Smooth muscle cell (in vitro differentiated cells): ENCODE measurements at regions not wholly inside any gene's neighbourhood (a gene's known extent, or its start where the extent isn't known, plus 50 kb on each side); places are given as distances from the start of the nearest gene placed in this dataset.
"Not testable (repeated sequence)": the region's sequence is repeated elsewhere in the genome, so short reads cannot be mapped to it uniquely, and the experiment has no call there.

ENCODE experiments used
- DNase-seq: peaks from one replicate; lab custom pipeline; 2025; ENCODE audit not compliant: unreplicated experiment; lab: John Stamatoyannopoulos, UW
- H2AFZ ChIP-seq: fragments of 200-600 bp; sonication (generic); 2 replicates; pipeline ENCODE4 v1.6.0; 2016; ENCODE audit warnings: antibody characterized with exemption, low read depth, mild to moderate bottlenecking
- H3F3A ChIP-seq: fragments of 200-600 bp; sonication (generic); 2 replicates; pipeline ENCODE4 v1.6.0; 2017; ENCODE audit warnings: antibody characterized with exemption, low read depth
- H3K27ac ChIP-seq: fragments of 200-600 bp; sonication (generic); 2 replicates; pipeline ENCODE4 v1.5.1; 2016; ENCODE audit warnings: low read depth, mild to moderate bottlenecking
- H3K27me3 ChIP-seq: fragments of 200-600 bp; sonication (generic); 2 replicates; pipeline ENCODE4 v1.6.1; 2016; ENCODE audit warnings: low read depth, mild to moderate bottlenecking
- H3K36me3 ChIP-seq: fragments of 200-600 bp; sonication (generic); 2 replicates; pipeline ENCODE4 v1.5.1; 2016; ENCODE audit warnings: low read depth
- H3K4me1 ChIP-seq: fragments of 200-600 bp; sonication (generic); 2 replicates; pipeline ENCODE4 v1.5.1; 2016; ENCODE audit warnings: low read depth
- H3K4me2 ChIP-seq: fragments of 200-600 bp; sonication (generic); 2 replicates; pipeline ENCODE4 v1.6.0; 2016; ENCODE audit warnings: mild to moderate bottlenecking
- H3K4me3 ChIP-seq: fragments of 200-600 bp; sonication (generic); 2 replicates; pipeline ENCODE4 v1.5.1; 2016; ENCODE audit warnings: mild to moderate bottlenecking
- H3K79me2 ChIP-seq: fragments of 200-600 bp; sonication (generic); 2 replicates; pipeline ENCODE4 v1.6.0; 2016; ENCODE audit warnings: low read depth, mild to moderate bottlenecking
- H3K9ac ChIP-seq: fragments of 200-600 bp; sonication (generic); 2 replicates; pipeline ENCODE4 v1.6.0; 2016; ENCODE audit warnings: low read depth
- H3K9me3 ChIP-seq: fragments of 200-600 bp; sonication (generic); replicated peaks from 2 replicates; pipeline ENCODE4 v1.5.1; 2016; ENCODE audit warnings: low read depth
- H4K20me1 ChIP-seq: fragments of 200-600 bp; sonication (generic); 2 replicates; pipeline ENCODE4 v1.6.0; 2016; ENCODE audit warnings: low read depth
- CTCF ChIP-seq: fragments of 200-600 bp; sonication (generic); IDR thresholded peaks from 2 replicates; pipeline ENCODE4 v1.5.1; 2017; ENCODE audit warnings: borderline replicate concordance, mild to moderate bottlenecking, antibody characterized with exemption; ENCODE audit not compliant: insufficient read depth, poor library complexity, severe bottlenecking
- WGBS: methylation state at CpG from one replicate; pipeline ENCODE4 v1.1.7; 2016; ENCODE audit warnings: low lambda C conversion rate; 5-methylcytosine and 5-hydroxymethylcytosine counted together

DNA sequence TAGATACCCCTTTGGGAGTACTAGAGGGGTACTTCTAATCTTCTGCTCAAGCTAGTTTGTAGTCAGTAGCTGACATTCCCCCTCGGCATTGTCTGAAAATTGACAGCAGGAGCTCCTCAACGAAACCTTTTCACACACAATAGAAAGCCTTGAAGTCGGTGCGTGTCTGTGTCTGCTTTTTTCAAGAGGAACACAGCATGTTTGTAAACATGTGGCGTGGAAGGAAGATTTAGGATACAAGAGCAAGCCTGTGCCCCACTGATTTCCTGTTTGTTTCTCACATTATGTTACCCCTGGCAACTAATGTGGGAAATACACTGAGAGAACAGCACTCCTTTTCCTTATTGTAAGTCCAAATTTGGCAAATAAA lies 252.6 kb downstream of the ANKRD50 start:
- Histone ChIP-seq H3K4me2 (no peak overlapping the region), H3K27me3 (no peaks in the 10 kb centered on the region), H3K4me3 (no peak overlapping the region), H3K9me3 (peaks cover 8% of the 10 kb centered on the region), H2AFZ (peak overlapping the region; percentile 58), H3K4me1 (peaks cover 9% of the 10 kb centered on the region), H3K27ac (no peak overlapping the region), H3K36me3 (no peaks in the 10 kb centered on the region), H3F3A (no peaks in the 10 kb centered on the region), H3K79me2 (no peaks in the 10 kb centered on the region), H3K9ac (no peak overlapping the region), H4K20me1 (no peaks in the 10 kb centered on the region)
- no peak for DNase-seq
- no peak for TF ChIP-seq CTCF
- WGBS: 48% methylated on average over 5 of the region's 5 CpGs

DNA sequence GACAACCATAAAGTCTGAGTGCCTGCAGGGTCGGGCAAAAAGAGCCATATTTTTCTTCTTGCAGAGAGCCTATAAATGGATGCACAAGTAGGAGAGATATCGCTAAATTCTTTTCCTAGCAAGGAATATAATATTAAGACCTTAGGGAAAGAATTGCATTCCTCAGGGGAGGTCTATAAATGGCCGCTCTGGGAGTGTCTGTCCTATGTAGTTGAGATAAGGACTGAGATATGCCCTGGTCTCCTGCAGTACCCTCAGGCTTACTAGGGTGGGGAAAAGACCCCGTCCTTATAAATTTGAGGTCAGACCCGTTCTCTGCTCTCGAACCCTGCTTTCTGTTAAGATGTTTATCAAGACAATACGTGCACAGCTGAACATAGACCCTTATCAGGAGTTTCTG lies 250.9 kb downstream of the ANKRD50 start:
- not testable (repeated sequence) for H3K4me2 ChIP-seq, H3K27ac ChIP-seq, H3K4me3 ChIP-seq, H4K20me1 ChIP-seq, H2AFZ ChIP-seq, H3K9ac ChIP-seq, H3K79me2 ChIP-seq, H3K4me1 ChIP-seq, H3K27me3 ChIP-seq, DNase-seq, H3K9me3 ChIP-seq, H3F3A ChIP-seq, H3K36me3 ChIP-seq
- WGBS: 89% methylated on average over 7 of the region's 7 CpGs

- H4K20me1 ChIP-seq: no peaks in the 10 kb centered on the region
- peaks cover 8% of the 10 kb centered on the region for H3K9me3 ChIP-seq
- H3K27me3 ChIP-seq: no peaks in the 10 kb centered on the region
- H2AFZ ChIP-seq: no peak overlapping the region
- no peak overlapping the region for H3K4me3 ChIP-seq
- WGBS: 99% methylated on average over 18 of the region's 18 CpGs
- H3K4me2 ChIP-seq: no peak overlapping the region
- no peak overlapping the region for H3K27ac ChIP-seq
- no peaks in the 10 kb centered on the region for H3K79me2 ChIP-seq
- no peak overlapping the region for H3K9ac ChIP-seq
- no peak for DNase-seq
- TF ChIP-seq CTCF: no peak
- H3F3A ChIP-seq: no peaks in the 10 kb centered on the region
- peaks cover 9% of the 10 kb centered on the region for H3K4me1 ChIP-seq
- no peaks in the 10 kb centered on the region for H3K36me3 ChIP-seq
Observed at GRCh38 chr4:124462954-124463828, 249.3 kb downstream of the ANKRD50 start.

DNA sequence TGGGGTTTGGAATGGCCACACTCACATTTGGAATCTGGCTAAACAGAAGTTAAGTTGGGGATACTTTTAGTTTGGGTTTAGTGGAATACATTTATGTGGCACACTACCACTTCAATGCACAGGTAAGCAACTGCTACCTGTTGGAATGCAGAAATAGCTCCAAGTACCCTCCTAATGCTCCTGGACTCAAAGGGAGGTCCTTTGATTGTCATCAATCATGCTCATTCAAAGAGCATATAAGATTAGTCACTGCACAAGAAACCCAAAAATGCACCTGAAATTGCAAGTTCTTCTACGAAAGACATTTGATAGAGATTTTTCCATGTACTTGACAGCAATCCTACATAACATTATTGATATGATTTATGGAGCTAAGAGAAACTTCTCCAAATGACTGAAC lies 247.7 kb downstream of the ANKRD50 start:
- H3K9ac ChIP-seq: no peak overlapping the region
- peaks cover 2% of the 10 kb centered on the region for H3K4me1 ChIP-seq
- no peak overlapping the region for H3K27ac ChIP-seq
- H3K79me2 ChIP-seq: no peaks in the 10 kb centered on the region
- no peaks in the 10 kb centered on the region for H4K20me1 ChIP-seq
- DNase-seq: no peak
- peaks cover 8% of the 10 kb centered on the region for H3K9me3 ChIP-seq
- no peaks in the 10 kb centered on the region for H3F3A ChIP-seq
- no peak overlapping the region for H3K4me2 ChIP-seq
- no peaks in the 10 kb centered on the region for H3K36me3 ChIP-seq
- no peaks in the 10 kb centered on the region for H3K27me3 ChIP-seq
- no peak for TF ChIP-seq CTCF
- H3K4me3 ChIP-seq: no peak overlapping the region
- no peak overlapping the region for H2AFZ ChIP-seq
- 90% methylated on average over 1 of the region's 1 CpG for WGBS
